Thyroid gland (tissue), 4 donors: ENCODE measurements at regions not wholly inside any gene's neighbourhood (a gene's known extent, or its start where the extent isn't known, plus 50 kb on each side); places are given as distances from the start of the nearest gene placed in this dataset. TPM values are rescaled to one million over a fixed set of nuclear protein-coding genes. Genes with fewer than 3 reads are reported as not detected.

Source experiments
- DNase-seq, 2 donors: peaks; one replicate each; pipeline ENCODE4 v3.0.0-alpha.2; 2019
- H3K27ac ChIP-seq, 3 donors: fragments of 200-600 bp; sonication (generic); 1 replicate in 2 of 3; 2 replicates in 1 of 3; pipeline ENCODE4 v1.5.1; 2016 to 2019; ENCODE audit warnings: mild to moderate bottlenecking in 1 of 3, moderate library complexity in 1 of 3
- H3K27me3 ChIP-seq: fragments of 200-600 bp; sonication (generic); one replicate; pipeline ENCODE4 v1.5.1; 2019
- H3K36me3 ChIP-seq, 2 donors: fragments of 200-600 bp; sonication (generic); one replicate each; pipeline ENCODE4 v1.5.1; 2016 to 2019
- H3K4me1 ChIP-seq, 2 donors: fragments of 200-600 bp; sonication (generic); one replicate each; pipeline ENCODE4 v1.5.1; 2017 to 2019
- H3K4me3 ChIP-seq, 3 donors: fragments of 200-600 bp; sonication (generic); replicated peaks in 1 of 3; 1 replicate in 2 of 3; 2 replicates in 1 of 3; pipeline ENCODE4 v1.5.1; 2016; ENCODE audit warnings: mild to moderate bottlenecking in 1 of 3
- H3K9me3 ChIP-seq: fragments of 200-600 bp; sonication (generic); one replicate; pipeline ENCODE4 v1.5.1; 2017
- POLR2A ChIP-seq, 2 donors: fragments of 450-650 bp; IDR thresholded peaks; one replicate each; pipeline ENCODE4 v1.6.1; 2017; ENCODE audit warnings: antibody characterized with exemption in 2 of 2, mild to moderate bottlenecking in 2 of 2, moderate library complexity in 1 of 2
- WGBS, 2 donors: methylation state at CpG; one replicate each; pipeline ENCODE4 v1.1.5; 2017; 5-methylcytosine and 5-hydroxymethylcytosine counted together
- intact Hi-C: fragments of 100-400 bp; cut with DNase I; formaldehyde crosslinking; loops from one replicate; pipeline ENCODE4 v1.15.1; 2023
- small RNA-seq: library from RNA; depleted of rRNA; stranded (forward); fragments of <200 nt; gene quantifications from one replicate; pipeline ENCODE3, GENCODE V24; 2016
- TF ChIP-seq, protein P1 (sequence below), 6 experiments: fragments of 200-600 bp in 3 of 6; fragments of 450-650 bp in 3 of 6; sonication (generic) in 3 of 6; IDR thresholded peaks; one replicate each; pipeline ENCODE4 v1.5.1; 2016 to 2019; ENCODE audit warnings: antibody characterized with exemption in 6 of 6, mild to moderate bottlenecking in 2 of 6, inconsistent platforms in 1 of 6, moderate library complexity in 1 of 6

DNA sequence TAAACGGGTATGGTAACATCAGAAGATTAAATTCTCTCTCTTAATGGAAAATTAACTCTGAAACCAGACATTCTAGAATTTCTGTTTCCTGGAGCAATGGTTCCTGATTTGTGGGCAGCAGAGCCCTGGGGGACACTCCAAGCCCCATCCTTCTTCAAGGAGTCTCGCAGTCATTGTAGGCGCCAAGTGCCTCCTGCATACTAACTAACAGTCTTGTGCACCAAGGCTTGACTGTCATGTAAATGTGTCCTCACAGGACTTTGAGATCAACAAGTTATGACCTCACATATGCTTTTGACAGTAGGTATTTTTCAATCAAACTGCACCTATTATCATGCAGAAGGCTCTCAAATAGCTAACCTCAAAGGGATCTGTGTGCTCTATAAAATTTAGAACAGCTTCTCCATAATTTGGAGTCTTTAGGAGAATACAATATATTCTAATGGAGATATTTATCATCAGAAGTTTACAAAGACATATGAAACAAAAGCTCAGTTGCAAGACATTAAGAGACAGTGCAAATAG is 52.1 kb upstream of the COPS8 start:
- TF ChIP-seq POLR2A (IDR thresholded peaks at IDR 0.05): no peak
- TF ChIP-seq, protein P1, sequence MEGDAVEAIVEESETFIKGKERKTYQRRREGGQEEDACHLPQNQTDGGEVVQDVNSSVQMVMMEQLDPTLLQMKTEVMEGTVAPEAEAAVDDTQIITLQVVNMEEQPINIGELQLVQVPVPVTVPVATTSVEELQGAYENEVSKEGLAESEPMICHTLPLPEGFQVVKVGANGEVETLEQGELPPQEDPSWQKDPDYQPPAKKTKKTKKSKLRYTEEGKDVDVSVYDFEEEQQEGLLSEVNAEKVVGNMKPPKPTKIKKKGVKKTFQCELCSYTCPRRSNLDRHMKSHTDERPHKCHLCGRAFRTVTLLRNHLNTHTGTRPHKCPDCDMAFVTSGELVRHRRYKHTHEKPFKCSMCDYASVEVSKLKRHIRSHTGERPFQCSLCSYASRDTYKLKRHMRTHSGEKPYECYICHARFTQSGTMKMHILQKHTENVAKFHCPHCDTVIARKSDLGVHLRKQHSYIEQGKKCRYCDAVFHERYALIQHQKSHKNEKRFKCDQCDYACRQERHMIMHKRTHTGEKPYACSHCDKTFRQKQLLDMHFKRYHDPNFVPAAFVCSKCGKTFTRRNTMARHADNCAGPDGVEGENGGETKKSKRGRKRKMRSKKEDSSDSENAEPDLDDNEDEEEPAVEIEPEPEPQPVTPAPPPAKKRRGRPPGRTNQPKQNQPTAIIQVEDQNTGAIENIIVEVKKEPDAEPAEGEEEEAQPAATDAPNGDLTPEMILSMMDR (IDR thresholded peaks at IDR 0.05): no peak
- Histone ChIP-seq H3K27me3 (no peaks in the 10 kb centered on the region), H3K36me3 (no peaks in the 10 kb centered on the region), H3K4me3 (no peak overlapping the region), H3K9me3 (no peaks in the 10 kb centered on the region), H3K4me1 (no peaks in the 10 kb centered on the region), H3K27ac (no peak overlapping the region)
- intact Hi-C loops: no loop called here
- 93 to 95% methylated on average over 3 of the region's 3 CpGs for WGBS, 2 donors
- DNase-seq: no peak

DNA sequence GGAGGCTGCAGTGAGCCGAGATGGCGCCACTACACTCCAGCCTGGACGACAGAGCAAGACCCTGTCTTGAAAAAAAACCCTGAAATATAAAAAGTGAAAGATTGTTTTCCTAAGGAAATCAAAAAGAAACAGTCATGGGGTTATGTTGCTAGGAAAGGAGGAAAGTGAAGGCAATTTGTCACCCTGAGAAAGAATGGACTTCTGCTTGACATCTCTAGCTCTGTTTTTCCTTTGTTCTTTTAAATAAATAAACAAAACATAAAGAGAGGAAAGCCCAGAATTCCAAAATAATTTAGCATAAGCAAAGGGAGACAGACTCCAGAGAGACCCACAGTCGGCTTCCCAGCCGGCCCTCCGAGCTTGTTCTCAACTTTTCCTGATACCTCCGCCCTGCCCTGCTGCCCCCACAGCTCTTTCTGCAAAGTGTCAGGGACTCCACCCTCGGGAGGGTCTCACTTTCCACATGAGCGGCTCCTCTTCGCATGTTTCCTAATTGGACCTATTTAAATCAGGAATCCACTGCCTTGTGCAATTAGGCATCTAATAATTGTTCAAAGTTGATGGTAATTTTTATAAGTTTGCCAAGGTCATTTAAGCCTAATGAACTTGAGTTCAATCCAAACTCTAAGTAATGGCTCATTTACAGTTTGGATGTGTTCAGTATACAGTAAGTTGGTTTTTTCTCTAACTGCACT is 49.8 kb upstream of the COPS8 start:
- no peaks in the 10 kb centered on the region for H3K27me3 ChIP-seq
- 79 to 81% methylated on average over 10 of the region's 10 CpGs for WGBS, 2 donors
- H3K4me3 ChIP-seq: no peak overlapping the region
- DNase-seq: no peak
- no peaks in the 10 kb centered on the region for H3K36me3 ChIP-seq
- no peak overlapping the region for H3K27ac ChIP-seq
- intact Hi-C loops: no loop called here
- TF ChIP-seq, protein P1 (IDR thresholded peaks at IDR 0.05): no peak
- TF ChIP-seq POLR2A (IDR thresholded peaks at IDR 0.05): no peak
- no peaks in the 10 kb centered on the region for H3K9me3 ChIP-seq
- peaks cover under 1% of the 10 kb centered on the region in 2 donors for H3K4me1 ChIP-seq

Small RNA genes in the stretch of these regions (small RNA-seq; reads per million reads assigned to genes)
- gene RNU6-1051P: not detected
